Adipocyte (in vitro differentiated cells): ENCODE measurements at regions not wholly inside any gene's neighbourhood (a gene's known extent, or its start where the extent isn't known, plus 50 kb on each side); places are given as distances from the start of the nearest gene placed in this dataset.

Source experiments
- DNase-seq: peaks from one replicate; pipeline ENCODE4 v3.0.0-alpha.2; 2015; ENCODE audit warnings: low read depth
- H3K27me3 ChIP-seq: replicated peaks from 2 replicates; pipeline ENCODE4 v1.7.0; 2013; ENCODE audit warnings: mild to moderate bottlenecking, low read length, moderate library complexity; ENCODE audit not compliant: control insufficient read depth, insufficient read depth
- H3K36me3 ChIP-seq: 2 replicates; pipeline ENCODE4 v1.7.0; 2013; ENCODE audit warnings: low read length, mild to moderate bottlenecking, moderate library complexity; ENCODE audit not compliant: control insufficient read depth, insufficient read depth, severe bottlenecking
- H3K4me1 ChIP-seq: 2 replicates; pipeline ENCODE4 v1.7.0; 2013; ENCODE audit warnings: mild to moderate bottlenecking, low read length, moderate library complexity; ENCODE audit not compliant: control insufficient read depth, insufficient read depth
- H3K4me3 ChIP-seq: 2 replicates; pipeline ENCODE4 v1.7.0; 2013; ENCODE audit warnings: mild to moderate bottlenecking, low read length, moderate library complexity
- H3K9ac ChIP-seq: 2 replicates; pipeline ENCODE4 v1.7.0; 2013; ENCODE audit warnings: mild to moderate bottlenecking, low read length, moderate library complexity
- H3K9me3 ChIP-seq: 2 replicates; pipeline ENCODE4 v1.7.0; 2013; ENCODE audit warnings: mild to moderate bottlenecking, low read length, moderate library complexity; ENCODE audit not compliant: control insufficient read depth

GRCh38 chr2:155714983-155715382, 617.5 kb downstream of the NR4A2 start:
- DNase-seq = peak; percentile 26
- no peaks in the 10 kb centered on the region for H3K9me3 ChIP-seq
- no peaks in the 10 kb centered on the region for H3K27me3 ChIP-seq
- no peaks in the 10 kb centered on the region for H3K36me3 ChIP-seq
- H3K9ac ChIP-seq = no peak overlapping the region
- no peaks in the 10 kb centered on the region for H3K4me1 ChIP-seq
- H3K4me3 ChIP-seq = no peak overlapping the region

DNA sequence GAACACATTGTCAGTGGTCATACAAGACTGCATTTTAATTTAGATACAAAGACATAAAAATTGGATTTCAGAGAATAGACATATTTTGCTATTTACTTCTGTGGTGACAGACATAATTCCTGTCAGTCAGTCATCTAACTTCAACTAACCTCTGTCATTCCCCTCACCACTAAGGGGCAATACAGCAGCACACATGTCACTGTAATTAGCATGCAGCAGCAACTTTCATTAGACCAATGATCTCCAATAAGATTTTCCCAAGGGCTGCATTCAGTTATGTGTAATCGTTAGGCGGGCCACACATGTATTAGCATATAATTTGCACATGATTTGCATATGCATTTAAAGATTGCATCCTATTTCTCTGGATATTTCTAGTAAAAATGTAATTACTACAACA, 624.5 kb downstream of the NR4A2 start:
- Histone ChIP-seq H3K36me3 (no peaks in the 10 kb centered on the region), H3K9ac (no peak overlapping the region), H3K4me3 (no peak overlapping the region), H3K9me3 (no peaks in the 10 kb centered on the region), H3K4me1 (no peaks in the 10 kb centered on the region), H3K27me3 (no peaks in the 10 kb centered on the region)
- DNase-seq = no peak

- Histone ChIP-seq H3K9me3 (no peaks in the 10 kb centered on the region), H3K27me3 (no peaks in the 10 kb centered on the region), H3K9ac (no peak overlapping the region), H3K4me1 (no peaks in the 10 kb centered on the region), H3K36me3 (no peaks in the 10 kb centered on the region), H3K4me3 (no peak overlapping the region)
- no peak for DNase-seq
These were observed 628.6 kb downstream of the NR4A2 start for GRCh38 chr2:155703917-155704316.

DNA sequence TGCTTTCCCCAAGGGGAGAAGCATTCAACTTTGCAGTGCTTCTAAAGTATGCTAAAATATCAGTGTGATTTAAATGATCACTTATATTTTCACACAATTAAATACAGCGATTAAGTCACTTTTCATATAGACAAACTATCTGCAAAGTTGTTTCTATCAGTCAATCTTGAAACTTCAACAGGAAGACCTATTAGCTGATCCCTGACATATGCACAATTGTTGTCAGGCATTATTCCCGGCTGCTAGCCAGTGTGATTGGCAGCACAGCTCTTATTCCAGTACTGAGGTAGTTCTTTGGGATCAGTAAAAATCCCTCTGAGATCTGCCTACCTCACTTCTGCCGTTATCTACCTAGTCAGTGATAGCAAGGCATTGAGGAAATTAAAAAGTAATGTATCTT, 629.5 kb downstream of the NR4A2 start:
- Histone ChIP-seq H3K4me1 (no peaks in the 10 kb centered on the region), H3K36me3 (no peaks in the 10 kb centered on the region), H3K4me3 (no peak overlapping the region), H3K9ac (no peak overlapping the region), H3K9me3 (no peaks in the 10 kb centered on the region), H3K27me3 (no peaks in the 10 kb centered on the region)
- DNase-seq = no peak

DNA sequence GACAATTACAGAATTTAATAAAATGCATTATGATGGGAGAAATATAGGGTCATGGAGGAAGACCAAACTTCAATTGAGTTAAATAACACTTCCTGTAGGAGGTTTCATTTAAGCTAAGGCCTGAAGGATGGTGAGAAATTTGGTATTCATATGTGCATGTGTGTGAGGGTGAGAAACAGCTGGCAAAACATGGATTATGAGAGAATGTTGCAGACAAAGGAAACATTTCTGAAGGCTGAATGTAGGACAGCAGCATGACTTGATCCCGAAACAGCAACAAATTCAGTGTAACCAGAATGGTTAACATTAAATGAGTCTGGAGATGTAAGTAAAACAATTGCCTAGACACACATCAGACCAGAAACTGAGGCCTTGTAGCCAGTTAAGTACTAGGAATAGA, 630.8 kb downstream of the NR4A2 start:
- no peak for DNase-seq
- no peak overlapping the region for H3K4me3 ChIP-seq
- no peaks in the 10 kb centered on the region for H3K9me3 ChIP-seq
- H3K27me3 ChIP-seq = no peaks in the 10 kb centered on the region
- no peak overlapping the region for H3K9ac ChIP-seq
- H3K36me3 ChIP-seq = no peaks in the 10 kb centered on the region
- H3K4me1 ChIP-seq = no peaks in the 10 kb centered on the region

- Histone ChIP-seq H3K36me3 (no peaks in the 10 kb centered on the region), H3K9ac (no peak overlapping the region), H3K4me3 (no peak overlapping the region), H3K27me3 (no peaks in the 10 kb centered on the region), H3K9me3 (no peaks in the 10 kb centered on the region), H3K4me1 (no peaks in the 10 kb centered on the region)
- DNase-seq = no peak
These were observed 636.0 kb downstream of the NR4A2 start for GRCh38 chr2:155696571-155696970.

GRCh38 chr2:155695505-155695904, 637.0 kb downstream of the NR4A2 start:
- no peaks in the 10 kb centered on the region for H3K36me3 ChIP-seq
- H3K27me3 ChIP-seq = no peaks in the 10 kb centered on the region
- H3K4me3 ChIP-seq = no peak overlapping the region
- no peak for DNase-seq
- no peak overlapping the region for H3K9ac ChIP-seq
- H3K9me3 ChIP-seq = no peaks in the 10 kb centered on the region
- no peaks in the 10 kb centered on the region for H3K4me1 ChIP-seq

GRCh38 chr2:155692856-155693255, 639.7 kb downstream of the NR4A2 start:
- no peaks in the 10 kb centered on the region for H3K9me3 ChIP-seq
- H3K4me3 ChIP-seq = no peak overlapping the region
- H3K4me1 ChIP-seq = no peaks in the 10 kb centered on the region
- no peaks in the 10 kb centered on the region for H3K36me3 ChIP-seq
- DNase-seq = no peak
- H3K9ac ChIP-seq = no peak overlapping the region
- H3K27me3 ChIP-seq = no peaks in the 10 kb centered on the region

- no peaks in the 10 kb centered on the region for H3K36me3 ChIP-seq
- no peaks in the 10 kb centered on the region for H3K9me3 ChIP-seq
- H3K4me1 ChIP-seq = no peaks in the 10 kb centered on the region
- H3K4me3 ChIP-seq = no peak overlapping the region
- no peaks in the 10 kb centered on the region for H3K27me3 ChIP-seq
- no peak overlapping the region for H3K9ac ChIP-seq
- DNase-seq = no peak
These were observed 640.4 kb downstream of the NR4A2 start for GRCh38 chr2:155692106-155692505.

- H3K9ac ChIP-seq = no peak overlapping the region
- H3K9me3 ChIP-seq = no peaks in the 10 kb centered on the region
- DNase-seq = no peak
- H3K4me1 ChIP-seq = no peaks in the 10 kb centered on the region
- H3K4me3 ChIP-seq = no peak overlapping the region
- H3K27me3 ChIP-seq = no peaks in the 10 kb centered on the region
- H3K36me3 ChIP-seq = no peaks in the 10 kb centered on the region
These were observed 641.7 kb downstream of the NR4A2 start for GRCh38 chr2:155690785-155691184.

- Histone ChIP-seq H3K27me3 (no peaks in the 10 kb centered on the region), H3K4me3 (no peak overlapping the region), H3K36me3 (no peaks in the 10 kb centered on the region), H3K9ac (no peak overlapping the region), H3K9me3 (no peaks in the 10 kb centered on the region), H3K4me1 (no peaks in the 10 kb centered on the region)
- no peak for DNase-seq
These were observed 642.7 kb downstream of the NR4A2 start for GRCh38 chr2:155689791-155690190.

DNA sequence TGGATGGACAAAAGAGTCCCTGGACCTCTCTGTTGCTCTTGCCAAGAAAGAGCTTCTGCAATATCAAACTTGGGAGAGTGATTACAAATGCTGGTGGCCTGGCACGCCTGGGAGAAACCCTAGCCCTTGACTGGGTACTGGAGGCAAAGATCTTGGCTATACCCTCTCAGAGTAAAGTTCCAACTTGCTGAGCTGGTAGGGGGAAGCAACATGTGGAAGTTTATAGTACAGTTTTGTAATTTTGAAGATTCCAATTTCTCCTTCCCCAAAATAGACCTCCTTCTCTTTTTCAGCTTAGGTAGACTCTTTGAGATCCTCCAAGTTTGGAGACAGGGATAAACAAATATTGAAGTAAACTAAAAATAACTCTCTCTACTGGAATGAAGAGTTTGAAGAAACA, 645.3 kb downstream of the NR4A2 start:
- H3K4me1 ChIP-seq = no peaks in the 10 kb centered on the region
- H3K4me3 ChIP-seq = no peak overlapping the region
- no peaks in the 10 kb centered on the region for H3K9me3 ChIP-seq
- no peaks in the 10 kb centered on the region for H3K36me3 ChIP-seq
- H3K27me3 ChIP-seq = no peaks in the 10 kb centered on the region
- no peak overlapping the region for H3K9ac ChIP-seq
- DNase-seq = no peak
